HAP-1 (cell line): ENCODE measurements at regions not wholly inside any gene's neighbourhood (a gene's known extent, or its start where the extent isn't known, plus 50 kb on each side); places are given as distances from the start of the nearest gene placed in this dataset.
"Not testable (repeated sequence)": the region's sequence is repeated elsewhere in the genome, so short reads cannot be mapped to it uniquely, and the experiment has no call there.

Experiments used
- DNase-seq, 2 experiments: peaks; one replicate each; pipeline ENCODE4 v3.0.0-alpha.2; 2016 to 2020; ENCODE audit warnings: low spot score in 2 of 2
- H3K27me3 ChIP-seq: fragments of 250-450 bp; sonication (Bioruptor Pico); 2 replicates; pipeline ENCODE4 v1.5.1; 2020; ENCODE audit warnings: low read depth, mild to moderate bottlenecking, moderate library complexity
- H3K36me3 ChIP-seq: fragments of 250-450 bp; sonication (Bioruptor Pico); replicated peaks from 2 replicates; pipeline ENCODE4 v1.5.1; 2020; ENCODE audit warnings: mild to moderate bottlenecking
- H3K4me1 ChIP-seq: fragments of 250-450 bp; sonication (Bioruptor Pico); 2 replicates; pipeline ENCODE4 v1.5.1; 2020; ENCODE audit warnings: mild to moderate bottlenecking
- H3K4me3 ChIP-seq: fragments of 250-450 bp; sonication (Bioruptor Pico); 2 replicates; pipeline ENCODE4 v1.5.1; 2020; ENCODE audit warnings: mild to moderate bottlenecking, moderate library complexity
- H3K9me3 ChIP-seq: fragments of 250-450 bp; sonication (Bioruptor Pico); 2 replicates; pipeline ENCODE4 v1.5.1; 2020; ENCODE audit warnings: mild to moderate bottlenecking, moderate library complexity
- in situ Hi-C: fragments of 300-500 bp; cut with MboI; formaldehyde crosslinking; loops from 3 replicates; pipeline ENCODE4 v1.14.3; 2020; ENCODE audit warnings: low sequenced_read_pairs, inconsistent platforms, mixed read lengths

DNA sequence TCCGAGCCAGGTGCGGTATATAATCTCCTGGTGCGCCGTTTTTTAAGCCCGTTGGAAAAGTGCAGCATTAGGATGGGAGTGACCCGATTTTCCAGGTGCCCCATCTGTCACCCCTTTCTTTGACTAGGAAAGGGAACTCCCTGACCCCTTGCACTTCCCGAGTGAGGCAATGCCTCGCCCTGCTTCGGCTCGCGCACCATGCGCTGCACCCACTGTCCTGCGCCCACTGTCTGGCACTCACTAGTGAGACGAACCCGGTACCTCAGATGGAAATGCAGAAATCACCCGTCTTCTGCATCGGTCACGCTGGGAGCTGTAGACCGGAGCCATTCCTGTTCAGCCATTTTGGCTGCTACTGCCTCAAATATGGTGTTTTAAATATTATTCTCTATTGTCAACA lies 198.0 kb downstream of the MEIS1 start:
- H3K9me3 ChIP-seq, in situ Hi-C loops, H3K4me1 ChIP-seq, H3K36me3 ChIP-seq, H3K27me3 ChIP-seq, DNase-seq, H3K4me3 ChIP-seq: not testable (repeated sequence)

DNA sequence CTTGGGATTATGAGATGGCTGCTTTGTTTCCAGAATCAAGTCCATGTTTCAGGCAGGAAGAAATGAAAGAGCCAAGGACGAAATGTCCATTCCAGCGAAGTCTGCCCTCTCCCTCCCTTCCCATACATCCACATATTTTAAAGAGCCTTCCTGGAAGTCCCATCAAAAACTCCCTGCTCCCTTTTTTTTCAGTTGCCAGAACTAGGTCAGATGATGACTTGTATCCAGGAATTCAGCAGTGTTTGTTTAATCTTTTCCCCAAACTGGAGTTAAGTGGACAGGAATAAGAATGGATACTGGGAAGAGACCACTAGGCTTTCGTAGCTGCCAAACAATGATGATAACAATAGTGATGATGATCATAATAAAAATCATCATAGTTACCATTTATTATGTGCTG lies 198.7 kb downstream of the MEIS1 start:
- in situ Hi-C loops: no loop called here
- Histone ChIP-seq H3K36me3 (no peaks in the 10 kb centered on the region), H3K4me3 (no peak overlapping the region), H3K9me3 (no peaks in the 10 kb centered on the region), H3K4me1 (no peaks in the 10 kb centered on the region), H3K27me3 (no peaks in the 10 kb centered on the region)
- DNase-seq: no peak

DNA sequence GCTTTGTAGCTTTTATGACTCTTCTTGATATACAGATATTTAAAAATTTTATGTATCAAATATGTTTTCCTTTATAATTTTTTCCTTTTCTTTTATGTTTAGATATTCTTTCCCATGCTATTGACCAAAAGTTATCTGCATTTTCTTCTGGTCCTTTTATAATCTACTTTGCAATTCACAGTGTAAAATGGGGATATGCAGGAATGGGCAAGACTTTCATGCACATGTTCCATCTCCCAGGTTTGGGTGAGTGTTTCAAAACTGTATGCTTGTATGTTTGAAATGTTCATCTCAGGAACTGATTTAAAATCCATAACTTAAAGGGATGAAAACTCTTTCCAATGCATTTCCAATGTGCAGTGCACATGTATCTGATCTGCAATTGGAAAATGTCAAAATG lies 199.9 kb downstream of the MEIS1 start:
- Histone ChIP-seq H3K4me1 (no peaks in the 10 kb centered on the region), H3K9me3 (no peaks in the 10 kb centered on the region), H3K36me3 (no peaks in the 10 kb centered on the region), H3K27me3 (no peaks in the 10 kb centered on the region), H3K4me3 (no peak overlapping the region)
- no peak for DNase-seq
- in situ Hi-C loops: no loop called here

DNA sequence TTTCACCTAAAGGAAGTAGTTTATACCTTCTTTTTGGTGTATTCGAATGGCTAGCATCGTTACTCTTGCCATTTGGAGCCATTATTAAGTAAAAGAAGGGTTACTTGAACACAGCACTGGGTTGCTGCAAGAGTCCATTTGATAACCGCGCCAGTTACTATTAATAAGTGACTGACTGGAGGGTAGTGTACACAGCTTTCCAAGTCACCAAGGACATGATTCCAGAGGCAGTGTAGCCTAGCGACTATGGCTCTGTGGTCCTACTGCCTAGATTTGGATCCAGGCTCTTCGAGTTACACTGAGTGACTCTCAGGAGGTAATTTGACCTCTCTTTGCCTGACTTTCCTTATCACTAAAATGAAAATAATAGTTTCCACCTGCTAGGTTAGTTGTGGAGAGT lies 206.8 kb downstream of the MEIS1 start:
- in situ Hi-C loops: no loop called here
- H3K4me3 ChIP-seq: no peak overlapping the region
- H3K36me3 ChIP-seq: no peaks in the 10 kb centered on the region
- H3K9me3 ChIP-seq: no peaks in the 10 kb centered on the region
- no peak for DNase-seq
- no peaks in the 10 kb centered on the region for H3K4me1 ChIP-seq
- 0 out of 2 replicates have a peak, but pooled peaks cover 2% of the 10 kb centered on the region for H3K27me3 ChIP-seq

DNA sequence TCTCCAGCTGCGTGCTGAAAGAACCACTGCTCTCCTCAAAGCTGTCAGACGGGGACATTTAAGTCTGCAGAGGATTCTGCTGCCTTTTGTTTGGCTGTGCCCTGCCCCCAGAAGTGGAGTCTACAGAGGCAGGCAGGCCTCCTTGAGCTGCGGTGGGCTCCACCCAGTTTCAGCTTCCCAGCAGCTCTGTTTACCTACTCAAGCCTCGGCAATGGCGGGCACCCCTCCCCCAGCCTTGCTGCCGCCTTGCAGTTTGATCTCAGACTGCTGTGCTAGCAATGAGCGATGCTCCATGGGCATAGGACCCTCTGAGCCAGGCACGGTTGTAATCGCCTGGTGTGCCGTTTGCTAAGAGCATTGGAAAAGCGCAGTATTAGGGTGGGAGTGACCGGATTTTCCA lies 213.2 kb downstream of the MEIS1 start:
- H3K36me3 ChIP-seq, H3K27me3 ChIP-seq, H3K4me1 ChIP-seq, H3K9me3 ChIP-seq, in situ Hi-C loops, H3K4me3 ChIP-seq, DNase-seq: not testable (repeated sequence)

DNA sequence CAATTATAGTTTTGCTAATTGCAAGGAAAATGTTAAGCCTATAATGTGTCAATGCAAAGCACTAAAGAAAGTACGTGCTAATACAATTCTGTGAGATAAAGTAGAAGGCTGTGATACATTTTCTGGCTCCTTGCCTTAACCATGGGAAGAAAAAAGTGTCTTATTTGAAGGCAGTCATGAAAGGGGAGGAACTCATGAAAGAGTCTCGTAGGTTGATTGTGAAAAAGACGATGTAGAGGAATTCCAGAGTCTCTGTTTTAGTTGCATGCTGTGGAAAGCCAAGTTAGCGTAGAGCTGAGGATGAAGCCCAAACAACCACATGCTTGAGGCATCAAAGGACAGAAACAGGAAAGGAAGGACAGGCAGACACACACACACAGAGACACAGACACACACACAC lies 214.1 kb downstream of the MEIS1 start:
- Histone ChIP-seq H3K4me1 (no peaks in the 10 kb centered on the region), H3K27me3 (peaks cover 6% of the 10 kb centered on the region), H3K4me3 (no peak overlapping the region), H3K36me3 (no peaks in the 10 kb centered on the region), H3K9me3 (no peaks in the 10 kb centered on the region)
- in situ Hi-C loops: no loop called here
- DNase-seq: no peak

DNA sequence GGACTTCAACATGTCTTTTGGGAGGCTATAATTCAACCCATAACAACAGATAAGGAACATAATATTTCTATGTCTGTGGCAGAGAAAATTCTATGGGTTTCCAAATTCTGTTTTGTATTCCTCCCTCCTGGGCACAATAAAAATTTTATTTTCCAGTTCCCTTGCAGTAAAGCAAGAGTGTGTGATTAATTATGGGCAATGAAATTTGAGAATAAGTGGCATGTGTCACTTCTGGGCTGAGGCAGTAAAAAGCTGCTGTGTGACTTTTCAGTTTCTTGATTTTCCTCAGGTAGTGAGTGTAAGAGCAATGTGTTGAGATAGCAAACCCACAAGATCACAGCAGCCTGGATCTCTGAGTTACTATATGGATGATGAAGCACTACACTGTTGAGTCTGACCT lies 216.4 kb downstream of the MEIS1 start:
- no peaks in the 10 kb centered on the region for H3K36me3 ChIP-seq
- no peak overlapping the region for H3K4me3 ChIP-seq
- in situ Hi-C loops: no loop called here
- no peaks in the 10 kb centered on the region for H3K9me3 ChIP-seq
- peaks cover 6% of the 10 kb centered on the region for H3K27me3 ChIP-seq
- no peak for DNase-seq
- H3K4me1 ChIP-seq: no peaks in the 10 kb centered on the region

DNA sequence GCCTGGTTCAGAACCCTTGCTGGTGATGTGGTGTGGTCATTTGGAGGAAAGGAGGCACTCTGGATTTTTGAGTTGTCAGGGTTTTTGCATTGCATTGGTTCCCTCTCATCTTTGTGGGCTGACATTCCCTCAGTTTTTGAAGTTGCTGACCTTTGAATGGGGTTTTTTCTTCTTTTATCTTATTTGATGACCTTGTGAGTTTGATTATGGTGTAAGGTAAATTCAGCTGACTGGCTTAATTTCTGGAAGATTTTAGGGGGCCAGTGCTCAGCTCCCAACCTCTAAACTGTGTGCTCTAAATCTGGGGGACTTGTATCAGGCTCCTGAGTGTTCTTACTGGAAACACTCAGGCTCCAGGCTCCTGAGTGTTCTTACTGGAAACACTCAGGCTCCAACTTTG lies 225.9 kb downstream of the MEIS1 start:
- Histone ChIP-seq H3K27me3 (peaks cover 5% of the 10 kb centered on the region; the same call in 1 of the 2 replicates), H3K4me3 (no peak overlapping the region), H3K4me1 (no peaks in the 10 kb centered on the region), H3K36me3 (no peaks in the 10 kb centered on the region), H3K9me3 (peaks cover 2% of the 10 kb centered on the region; the same call in 1 of the 2 replicates)
- DNase-seq: no peak
- in situ Hi-C loops: no loop called here

DNA sequence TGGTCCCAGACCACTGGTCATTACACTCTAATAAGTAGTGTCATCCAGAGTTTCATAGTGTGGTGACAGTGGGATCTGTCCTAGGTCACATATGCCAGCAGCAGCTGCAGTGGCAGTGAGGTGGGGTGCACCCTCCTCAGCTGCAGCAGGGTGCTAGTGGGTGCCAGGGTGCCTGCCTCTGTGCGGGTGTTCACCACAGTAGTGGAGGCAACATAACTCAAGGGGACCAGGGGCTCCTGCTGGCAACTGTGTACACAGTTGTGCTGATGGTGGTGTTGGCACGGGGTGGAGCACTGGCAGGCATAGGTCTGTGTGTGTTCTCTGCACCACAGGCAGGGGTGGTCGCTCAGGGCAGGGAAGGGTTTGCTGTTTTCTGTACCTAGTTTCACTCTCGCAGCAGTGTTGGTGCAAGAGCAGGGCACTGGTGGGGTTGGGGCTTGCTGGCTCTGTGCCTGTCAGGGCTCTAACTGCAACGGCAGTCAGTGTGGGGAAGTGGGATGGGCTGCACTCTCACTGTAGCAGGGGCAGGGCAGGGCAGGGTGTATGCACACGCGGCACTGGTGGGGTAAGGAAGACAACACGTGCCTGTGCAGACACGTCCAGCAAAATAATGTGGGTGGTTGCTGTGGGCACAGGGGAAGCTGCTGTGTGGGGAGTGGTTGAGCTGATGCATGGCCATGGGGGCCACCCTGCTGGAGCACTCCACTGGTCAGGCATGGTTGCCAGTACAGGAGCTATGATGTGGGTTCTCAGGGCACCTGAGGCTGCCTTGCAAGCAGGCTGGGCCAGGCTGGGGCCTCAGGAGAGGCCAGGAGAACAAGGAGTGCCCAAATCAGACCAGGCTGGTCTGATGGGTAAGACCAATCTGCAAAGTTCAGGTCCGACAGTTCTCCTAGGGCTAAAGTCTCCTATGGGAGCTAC lies 226.6 kb downstream of the MEIS1 start:
- in situ Hi-C loops: no loop called here
- H3K4me3 ChIP-seq: no peak overlapping the region
- peaks cover 2% of the 10 kb centered on the region; the same call in 1 of the 2 replicates for H3K9me3 ChIP-seq
- no peaks in the 10 kb centered on the region for H3K4me1 ChIP-seq
- no peaks in the 10 kb centered on the region for H3K36me3 ChIP-seq
- DNase-seq: no peak
- peaks cover 5% of the 10 kb centered on the region; the same call in 1 of the 2 replicates for H3K27me3 ChIP-seq

DNA sequence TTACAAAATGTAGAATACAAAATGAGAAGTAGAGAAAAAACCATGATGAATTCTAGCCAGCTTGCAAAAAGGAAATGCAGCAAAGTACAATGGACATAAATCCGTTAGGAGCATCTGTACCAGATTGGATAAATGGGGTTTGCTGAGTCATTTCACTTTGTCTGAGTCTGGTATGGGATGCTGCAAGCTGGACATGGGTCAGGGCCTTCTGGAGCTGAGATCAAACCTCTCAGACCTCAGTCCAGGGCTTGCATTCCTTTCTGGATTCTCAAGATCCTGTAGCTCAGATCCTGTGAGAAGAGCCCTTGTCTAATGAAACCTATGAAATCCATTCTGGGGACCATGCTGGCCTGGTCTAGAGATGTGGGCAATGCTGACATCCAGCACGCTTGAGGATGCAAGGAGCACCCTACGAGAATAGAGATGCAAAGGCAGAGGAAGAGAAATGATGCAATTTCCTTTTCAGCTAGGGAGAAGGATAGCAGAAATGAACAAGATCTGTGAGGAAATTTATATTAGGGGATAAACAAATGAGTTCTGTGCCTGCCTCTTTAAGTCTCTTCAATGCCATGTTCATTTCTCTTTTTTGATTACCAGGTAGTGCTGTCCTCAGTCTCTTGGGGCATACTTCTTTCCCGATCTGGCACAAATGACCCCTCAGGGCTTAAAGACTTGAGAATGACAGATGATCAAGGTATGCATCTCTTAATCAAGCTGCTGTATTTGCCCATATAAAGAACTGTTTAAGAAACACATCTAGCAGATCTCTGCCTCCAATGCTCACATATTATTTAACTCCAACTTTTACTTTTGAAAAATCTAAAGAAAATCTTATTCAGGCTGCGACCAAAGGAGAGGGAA lies 230.4 kb downstream of the MEIS1 start:
- DNase-seq: no peak
- H3K4me3 ChIP-seq: no peak overlapping the region
- H3K36me3 ChIP-seq: no peaks in the 10 kb centered on the region
- H3K27me3 ChIP-seq: peaks cover 2% of the 10 kb centered on the region; the same call in 1 of the 2 replicates
- peaks cover 13% of the 10 kb centered on the region for H3K4me1 ChIP-seq
- in situ Hi-C loops: no loop called here
- no peaks in the 10 kb centered on the region for H3K9me3 ChIP-seq

DNA sequence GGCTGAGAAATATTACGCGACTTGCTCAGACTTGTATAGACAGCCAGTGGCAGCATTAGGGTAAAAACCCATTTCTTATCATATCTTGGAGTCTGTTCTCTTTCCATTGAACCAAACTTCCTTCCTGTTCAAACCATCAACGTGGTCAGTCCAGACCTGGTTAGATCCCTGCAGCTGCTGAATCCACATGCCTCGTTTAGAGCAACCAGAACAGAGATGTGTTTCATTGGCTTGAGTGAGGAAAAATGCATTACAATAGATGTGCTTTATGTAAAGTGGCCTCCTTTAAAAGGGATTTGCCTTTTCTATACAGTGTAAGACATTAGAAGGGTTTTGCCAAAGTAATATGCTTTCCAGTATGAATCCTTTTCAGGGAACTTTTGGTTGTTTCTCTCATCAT lies 232.4 kb downstream of the MEIS1 start:
- in situ Hi-C loops: no loop called here

DNA sequence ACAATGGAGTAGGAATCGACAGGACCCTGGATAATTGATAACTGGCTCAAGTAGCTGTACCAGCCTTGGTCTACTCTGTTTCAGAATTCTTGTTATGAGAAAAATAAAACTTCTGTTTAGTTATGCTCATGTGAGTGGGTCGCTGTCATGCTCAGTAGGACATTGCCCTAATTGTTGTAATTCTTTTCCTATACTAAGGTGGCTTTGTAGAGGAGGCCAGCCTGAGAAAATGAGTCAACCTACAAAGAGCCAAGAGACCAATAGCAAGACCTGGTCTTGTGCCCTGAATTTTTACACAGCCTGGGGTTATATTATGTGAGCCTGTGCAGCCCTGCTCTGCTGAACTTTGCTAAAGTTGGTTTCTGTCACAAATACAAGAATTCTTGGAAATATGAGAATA lies 238.4 kb downstream of the MEIS1 start:
- peaks cover 6% of the 10 kb centered on the region; the same call in 1 of the 2 replicates for H3K27me3 ChIP-seq
- in situ Hi-C loops: no loop called here
- H3K4me3 ChIP-seq: no peak overlapping the region
- H3K4me1 ChIP-seq: peaks cover 3% of the 10 kb centered on the region
- DNase-seq: no peak
- H3K9me3 ChIP-seq: no peaks in the 10 kb centered on the region
- no peaks in the 10 kb centered on the region for H3K36me3 ChIP-seq

More for the DNA sequence above, 232.4 kb downstream of the MEIS1 start:
- H3K4me3 ChIP-seq: no peak overlapping the region
- peak; percentile 63 to 94 for DNase-seq
- H3K27me3 ChIP-seq: no peaks in the 10 kb centered on the region; the same call in 1 of the 2 replicates
- H3K4me1 ChIP-seq: peaks cover 13% of the 10 kb centered on the region
- H3K9me3 ChIP-seq: no peaks in the 10 kb centered on the region
- no peaks in the 10 kb centered on the region for H3K36me3 ChIP-seq

DNA sequence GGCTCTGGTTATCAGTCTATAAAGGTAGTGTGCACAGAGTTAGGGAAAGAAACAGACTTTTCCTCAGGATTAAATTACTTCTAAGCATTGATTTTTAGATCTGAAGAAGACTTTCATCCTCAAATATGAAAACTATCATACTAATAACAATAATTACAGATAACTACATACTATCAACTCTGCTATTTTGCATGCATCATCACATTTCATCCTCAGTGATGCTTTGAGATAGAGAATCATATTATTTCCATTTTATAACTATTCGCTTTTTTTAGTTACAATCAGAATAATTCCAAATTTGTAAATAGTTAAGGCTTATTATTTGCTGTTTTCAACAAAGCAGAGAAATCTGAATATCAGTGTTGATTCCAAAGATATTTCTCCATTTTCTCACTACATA lies 239.2 kb downstream of the MEIS1 start:
- Histone ChIP-seq H3K9me3 (no peaks in the 10 kb centered on the region), H3K4me1 (peaks cover 4% of the 10 kb centered on the region), H3K36me3 (no peaks in the 10 kb centered on the region), H3K4me3 (no peak overlapping the region), H3K27me3 (peaks cover 6% of the 10 kb centered on the region; the same call in 1 of the 2 replicates)
- in situ Hi-C loops: no loop called here
- DNase-seq: no peak

DNA sequence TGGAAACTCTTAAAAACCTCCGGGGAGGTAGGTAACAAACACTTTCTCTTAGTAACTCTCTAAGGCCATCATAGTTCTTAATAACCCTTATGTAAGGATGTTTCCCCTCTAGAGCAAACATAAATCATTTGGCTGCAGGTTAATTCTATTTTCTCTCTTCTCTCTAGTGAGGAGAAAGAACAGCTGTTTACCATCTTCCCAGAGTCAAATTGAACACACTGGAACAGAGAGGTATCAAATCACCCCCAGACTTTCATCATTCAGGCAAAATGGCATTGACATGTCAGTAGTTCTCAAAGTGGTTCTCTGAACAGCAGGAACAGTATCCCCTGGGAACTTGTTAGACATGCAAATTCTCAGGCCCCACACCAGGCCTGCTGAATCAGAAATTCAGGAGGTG lies 240.7 kb downstream of the MEIS1 start:
- no peaks in the 10 kb centered on the region for H3K36me3 ChIP-seq
- in situ Hi-C loops: loop anchor here (25.0 kb wide), 1 partner anchor 238 kb away; the partner anchor contains the start of gene MEIS1
- peaks cover 6% of the 10 kb centered on the region; the same call in 1 of the 2 replicates for H3K27me3 ChIP-seq
- H3K4me1 ChIP-seq: peaks cover 16% of the 10 kb centered on the region
- no peak for DNase-seq
- no peaks in the 10 kb centered on the region for H3K9me3 ChIP-seq
- H3K4me3 ChIP-seq: no peak overlapping the region
